GM12878 (cell line): ENCODE measurements at regions not wholly inside any gene's neighbourhood (a gene's known extent, or its start where the extent isn't known, plus 50 kb on each side); places are given as distances from the start of the nearest gene placed in this dataset.

ENCODE experiments used
- ATAC-seq: fragments of 200-7000 bp; cut with Tn5 transposase; 3 replicates; pipeline ENCODE4 v1.9.1; 2020; ENCODE audit warnings: mild to moderate bottlenecking, moderate library complexity
- BruUV-seq: library from RNA; stranded (reverse); fragments of 400-500 nt; replicated peaks from 2 replicates; lab custom pipeline; 2021; lab: Mats Ljungman, UMichigan
- CTCF ChIA-PET: fragments of 300-600 bp; sonication (Branson Sonifier 250); formaldehyde crosslinking; extraction: SDS; loops from one replicate; lab custom pipeline; 2021; ENCODE audit warnings: inconsistent platforms; lab: Yijun Ruan, JAX
- POLR2A ChIA-PET: fragments of 350-600 bp; formaldehyde crosslinking; extraction: SDS; loops from one replicate; lab custom pipeline; 2021; ENCODE audit warnings: inconsistent platforms; lab: Charles Lee
- RAD21 ChIA-PET: fragments of 300-600 bp; sonication (Branson Sonifier 250); formaldehyde crosslinking; loops from one replicate; lab custom pipeline; 2023; ENCODE audit warnings: antibody characterized with exemption; ENCODE audit not compliant: unreplicated experiment; lab: Charles Lee
- SMC1A ChIA-PET: fragments of 300-600 bp; sonication (Branson Sonifier 250); formaldehyde crosslinking; loops from one replicate; lab custom pipeline; 2023; ENCODE audit not compliant: unreplicated experiment, uncharacterized antibody; lab: Charles Lee
- DNase-seq: peaks from one replicate; pipeline ENCODE4 v3.0.0-alpha.2; 2011; ENCODE audit warnings: low read depth, low spot score
- FAIRE-seq: peaks from 3 replicates; lab custom pipeline; 2011; peaks lifted over from hg19 to GRCh38; lab: Jason Lieb, UNC
- H2AFZ ChIP-seq: 2 replicates; pipeline ENCODE4 v1.6.0; 2011; ENCODE audit warnings: low read depth, low read length, control low read depth; ENCODE audit not compliant: control insufficient read depth
- H3K27ac ChIP-seq: 2 replicates; pipeline ENCODE4 v1.5.1; 2011; ENCODE audit warnings: control low read depth; ENCODE audit not compliant: control insufficient read depth, insufficient read depth
- H3K27me3 ChIP-seq, 2 experiments: replicated peaks in 1 of 2; 2 replicates each; pipeline versions ENCODE4 v1.6.0 to v1.6.1; 2011; ENCODE audit warnings: low read length in 1 of 2; ENCODE audit not compliant: control insufficient read depth in 2 of 2, insufficient read depth in 2 of 2
- H3K36me3 ChIP-seq, 2 experiments: 2 replicates each; pipeline ENCODE4 v1.5.1; 2011; ENCODE audit warnings: low read length in 1 of 2; ENCODE audit not compliant: control insufficient read depth in 2 of 2, insufficient read depth in 2 of 2
- H3K4me1 ChIP-seq: 2 replicates; pipeline ENCODE4 v1.6.1; 2011; ENCODE audit warnings: mild to moderate bottlenecking, low read length, moderate library complexity, mixed read lengths; ENCODE audit not compliant: control insufficient read depth, insufficient read depth
- H3K4me2 ChIP-seq: 2 replicates; pipeline ENCODE4 v1.6.0; 2011; ENCODE audit warnings: control low read depth; ENCODE audit not compliant: control insufficient read depth, insufficient read depth
- H3K4me3 ChIP-seq: fragments of 200-600 bp; sonication (generic); 2 replicates; pipeline ENCODE4 v1.5.1; 2016
- H3K79me2 ChIP-seq: 2 replicates; pipeline ENCODE4 v1.6.0; 2011; ENCODE audit warnings: low read length; ENCODE audit not compliant: control insufficient read depth, insufficient read depth
- H3K9ac ChIP-seq: 2 replicates; pipeline ENCODE4 v1.8.0; 2011; ENCODE audit warnings: low read length, control low read depth, mixed read lengths; ENCODE audit not compliant: control insufficient read depth, insufficient read depth
- H3K9me3 ChIP-seq: replicated peaks from 3 replicates; pipeline ENCODE4 v1.5.1; 2011; ENCODE audit warnings: mild to moderate bottlenecking, low read length; ENCODE audit not compliant: control insufficient read depth, insufficient read depth
- H4K20me1 ChIP-seq: 2 replicates; pipeline ENCODE4 v1.6.0; 2011; ENCODE audit not compliant: control insufficient read depth, insufficient read depth
- MEF2B ChIP-seq: fragments of 450-650 bp; IDR thresholded peaks from 2 replicates; pipeline ENCODE4 v1.6.1; 2018; ENCODE audit warnings: mild to moderate bottlenecking, moderate library complexity; ENCODE audit not compliant: partially characterized antibody, poor library complexity, severe bottlenecking
- NR2C1 ChIP-seq: fragments of 450-650 bp; IDR thresholded peaks from 2 replicates; pipeline ENCODE4 v1.6.1; 2017; ENCODE audit warnings: antibody characterized with exemption, mild to moderate bottlenecking, moderate library complexity
- POLR2A ChIP-seq: IDR thresholded peaks from 2 replicates; pipeline ENCODE4 v1.6.1; 2011; ENCODE audit warnings: low read depth, mild to moderate bottlenecking, low read length
- SMC3 ChIP-seq: IDR thresholded peaks from 2 replicates; pipeline ENCODE4 v1.6.1; 2011; ENCODE audit warnings: low read length, improper control_type of control experiment, borderline replicate concordance
- WGBS: methylation state at CpG from one replicate; pipeline ENCODE4 v1.1.6; 2016; ENCODE audit warnings: low lambda C conversion rate; ENCODE audit not compliant: insufficient replicate concordance, insufficient coverage; ENCODE audit errors: missing lambda C conversion rate; 5-methylcytosine and 5-hydroxymethylcytosine counted together
- in situ Hi-C: fragments of 300-500 bp; cut with MboI; formaldehyde crosslinking; loops from 9 replicates; pipeline ENCODE4 v1.14.3; 2018; ENCODE audit warnings: mixed read lengths
- intact Hi-C: fragments of 100-400 bp; cut with micrococcal nuclease; formaldehyde crosslinking; loops from one replicate; pipeline ENCODE4 v1.14.2; 2022; ENCODE audit not compliant: unreplicated experiment
- TF ChIP-seq, protein P1 (sequence below): fragments of 450-650 bp; IDR thresholded peaks from 2 replicates; pipeline ENCODE4 v1.6.1; 2017; ENCODE audit warnings: mild to moderate bottlenecking, moderate library complexity
- TF ChIP-seq, protein P2 (sequence below): IDR thresholded peaks from 2 replicates; pipeline ENCODE4 v1.6.1; 2012; ENCODE audit warnings: low read depth, low read length, improper control_type of control experiment
- TF ChIP-seq, protein P3 (sequence below): IDR thresholded peaks from 2 replicates; pipeline ENCODE4 v1.6.1; 2011; ENCODE audit warnings: borderline replicate concordance, low read depth, mild to moderate bottlenecking, moderate library complexity, mixed read lengths, low read length; ENCODE audit not compliant: insufficient read depth; ENCODE audit errors: extremely low read length
- TF ChIP-seq, protein P4 (sequence below): fragments of 450-650 bp; formaldehyde crosslinking; IDR thresholded peaks from 2 replicates; pipeline ENCODE4 v1.5.0; 2022; ENCODE audit warnings: mild to moderate bottlenecking, missing genetic modification characterization

DNA sequence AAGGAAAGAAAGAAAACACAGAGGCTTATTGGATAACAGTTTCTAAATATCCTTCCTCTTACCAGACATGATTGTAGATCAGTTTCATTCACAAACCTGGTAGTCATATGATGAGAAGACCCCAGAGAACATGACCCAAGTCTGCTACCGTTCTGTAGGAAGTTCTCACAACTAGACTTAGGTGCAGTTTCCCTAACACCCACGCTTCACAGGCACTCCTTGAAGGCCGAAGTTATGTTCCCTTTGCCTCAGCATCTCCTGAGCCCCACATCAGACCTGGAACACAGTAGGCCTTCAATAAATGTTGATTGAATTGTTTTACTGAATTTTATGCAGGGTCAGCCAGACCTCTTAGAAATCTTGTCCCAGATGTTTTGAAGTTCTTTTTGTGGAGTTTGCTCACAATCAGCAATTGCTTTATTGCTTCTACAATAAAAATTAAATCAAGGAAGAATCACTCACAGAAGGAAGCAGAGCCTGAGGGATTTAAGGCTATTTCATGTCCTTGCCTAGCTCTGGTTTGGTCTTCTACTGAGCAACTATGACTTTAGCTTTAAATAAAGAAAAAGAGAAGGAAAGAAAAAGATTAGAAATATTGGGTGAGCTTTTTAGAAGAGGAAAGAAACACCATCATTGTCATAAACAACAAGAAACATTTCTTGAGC lies 138.6 kb upstream of the MDM1 start (continued):
- TF ChIP-seq MEF2B, result no peak
- TF ChIP-seq, protein P1, sequence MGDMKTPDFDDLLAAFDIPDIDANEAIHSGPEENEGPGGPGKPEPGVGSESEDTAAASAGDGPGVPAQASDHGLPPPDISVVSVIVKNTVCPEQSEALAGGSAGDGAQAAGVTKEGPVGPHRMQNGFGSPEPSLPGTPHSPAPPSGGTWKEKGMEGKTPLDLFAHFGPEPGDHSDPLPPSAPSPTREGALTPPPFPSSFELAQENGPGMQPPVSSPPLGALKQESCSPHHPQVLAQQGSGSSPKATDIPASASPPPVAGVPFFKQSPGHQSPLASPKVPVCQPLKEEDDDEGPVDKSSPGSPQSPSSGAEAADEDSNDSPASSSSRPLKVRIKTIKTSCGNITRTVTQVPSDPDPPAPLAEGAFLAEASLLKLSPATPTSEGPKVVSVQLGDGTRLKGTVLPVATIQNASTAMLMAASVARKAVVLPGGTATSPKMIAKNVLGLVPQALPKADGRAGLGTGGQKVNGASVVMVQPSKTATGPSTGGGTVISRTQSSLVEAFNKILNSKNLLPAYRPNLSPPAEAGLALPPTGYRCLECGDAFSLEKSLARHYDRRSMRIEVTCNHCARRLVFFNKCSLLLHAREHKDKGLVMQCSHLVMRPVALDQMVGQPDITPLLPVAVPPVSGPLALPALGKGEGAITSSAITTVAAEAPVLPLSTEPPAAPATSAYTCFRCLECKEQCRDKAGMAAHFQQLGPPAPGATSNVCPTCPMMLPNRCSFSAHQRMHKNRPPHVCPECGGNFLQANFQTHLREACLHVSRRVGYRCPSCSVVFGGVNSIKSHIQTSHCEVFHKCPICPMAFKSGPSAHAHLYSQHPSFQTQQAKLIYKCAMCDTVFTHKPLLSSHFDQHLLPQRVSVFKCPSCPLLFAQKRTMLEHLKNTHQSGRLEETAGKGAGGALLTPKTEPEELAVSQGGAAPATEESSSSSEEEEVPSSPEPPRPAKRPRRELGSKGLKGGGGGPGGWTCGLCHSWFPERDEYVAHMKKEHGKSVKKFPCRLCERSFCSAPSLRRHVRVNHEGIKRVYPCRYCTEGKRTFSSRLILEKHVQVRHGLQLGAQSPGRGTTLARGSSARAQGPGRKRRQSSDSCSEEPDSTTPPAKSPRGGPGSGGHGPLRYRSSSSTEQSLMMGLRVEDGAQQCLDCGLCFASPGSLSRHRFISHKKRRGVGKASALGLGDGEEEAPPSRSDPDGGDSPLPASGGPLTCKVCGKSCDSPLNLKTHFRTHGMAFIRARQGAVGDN, result no peak
- TF ChIP-seq, protein P2, sequence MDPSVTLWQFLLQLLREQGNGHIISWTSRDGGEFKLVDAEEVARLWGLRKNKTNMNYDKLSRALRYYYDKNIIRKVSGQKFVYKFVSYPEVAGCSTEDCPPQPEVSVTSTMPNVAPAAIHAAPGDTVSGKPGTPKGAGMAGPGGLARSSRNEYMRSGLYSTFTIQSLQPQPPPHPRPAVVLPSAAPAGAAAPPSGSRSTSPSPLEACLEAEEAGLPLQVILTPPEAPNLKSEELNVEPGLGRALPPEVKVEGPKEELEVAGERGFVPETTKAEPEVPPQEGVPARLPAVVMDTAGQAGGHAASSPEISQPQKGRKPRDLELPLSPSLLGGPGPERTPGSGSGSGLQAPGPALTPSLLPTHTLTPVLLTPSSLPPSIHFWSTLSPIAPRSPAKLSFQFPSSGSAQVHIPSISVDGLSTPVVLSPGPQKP, result no peak

DNA sequence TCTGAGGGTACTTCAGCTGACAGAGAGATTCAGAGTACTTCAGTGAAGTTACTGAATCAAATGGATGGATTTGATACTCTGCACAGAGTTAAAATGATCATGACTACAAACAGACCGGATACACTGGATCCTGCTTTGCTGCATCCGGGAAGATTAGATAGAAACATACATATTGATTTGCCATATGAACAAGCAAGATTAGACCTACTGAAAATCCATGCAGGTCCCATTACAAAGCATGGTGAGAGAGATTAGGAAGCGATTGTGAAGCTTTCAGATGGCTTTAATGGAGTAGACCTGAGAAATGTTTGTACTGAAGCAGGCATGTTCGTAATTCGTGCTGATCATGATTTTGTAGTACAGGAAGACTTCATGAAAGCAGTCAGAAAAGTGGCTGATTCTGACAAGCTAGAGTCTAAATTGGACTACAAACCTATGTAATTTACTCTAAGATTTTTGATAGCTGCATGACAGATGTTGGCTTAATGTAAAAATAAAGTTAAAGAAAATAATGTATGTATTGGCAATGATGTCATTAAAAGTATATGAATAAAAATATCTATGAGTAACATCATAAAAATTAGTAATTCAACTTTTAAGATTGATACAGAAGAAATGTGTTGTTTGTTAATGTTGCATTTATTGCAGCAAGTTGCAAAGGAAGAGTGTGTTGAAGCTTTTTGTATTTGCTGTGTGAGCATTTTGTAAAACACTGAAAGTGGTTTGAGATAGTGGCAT lies 136.1 kb upstream of the RAP1B start:
- Histone ChIP-seq H3K4me2 (no peak overlapping the region), H3K27ac (no peak overlapping the region), H3K9me3 (no peaks in the 10 kb centered on the region; the same call in 2 of the 3 replicates), H3K9ac (no peak overlapping the region), H3K27me3 (no peaks in the 10 kb centered on the region), H2AFZ (no peak overlapping the region), H3K4me3 (no peak overlapping the region), H3K79me2 (no peaks in the 10 kb centered on the region), H3K4me1 (no peaks in the 10 kb centered on the region), H4K20me1 (no peaks in the 10 kb centered on the region), H3K36me3 (no peaks in the 10 kb centered on the region)
- ChIA-PET CTCF (no interaction called here), RAD21 (interaction anchor here (0.9 to 1.5 kb wide), 4 partner anchors 8 to 118 kb away, joined by 3 to 4 read pairs (median 3); no protein-coding TSS in a partner anchor), SMC1A (interaction anchor here (1.0 to 4.2 kb wide), 12 partner anchors 8 to 203 kb away, joined by 3 to 19 read pairs (median 3); no protein-coding TSS in a partner anchor), POLR2A (interaction anchor here (0.7 to 1.2 kb wide), 5 partner anchors 11 to 113 kb away, joined by 3 to 4 read pairs (median 3); no protein-coding TSS in a partner anchor)
- in situ Hi-C loops, result no loop called here
- FAIRE-seq (no peak), ATAC-seq (no peak), DNase-seq (no peak)
- 96% methylated on average over 5 of the region's 5 CpGs for WGBS
- no TSS peak for BruUV-seq
- intact Hi-C loops, result no loop called here
- TF ChIP-seq, protein P3, sequence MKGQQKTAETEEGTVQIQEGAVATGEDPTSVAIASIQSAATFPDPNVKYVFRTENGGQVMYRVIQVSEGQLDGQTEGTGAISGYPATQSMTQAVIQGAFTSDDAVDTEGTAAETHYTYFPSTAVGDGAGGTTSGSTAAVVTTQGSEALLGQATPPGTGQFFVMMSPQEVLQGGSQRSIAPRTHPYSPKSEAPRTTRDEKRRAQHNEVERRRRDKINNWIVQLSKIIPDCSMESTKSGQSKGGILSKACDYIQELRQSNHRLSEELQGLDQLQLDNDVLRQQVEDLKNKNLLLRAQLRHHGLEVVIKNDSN, result no peak
- no peak for TF ChIP-seq NR2C1
- TF ChIP-seq POLR2A, result no peak
- TF ChIP-seq SMC3, result no peak
- TF ChIP-seq, protein P4, sequence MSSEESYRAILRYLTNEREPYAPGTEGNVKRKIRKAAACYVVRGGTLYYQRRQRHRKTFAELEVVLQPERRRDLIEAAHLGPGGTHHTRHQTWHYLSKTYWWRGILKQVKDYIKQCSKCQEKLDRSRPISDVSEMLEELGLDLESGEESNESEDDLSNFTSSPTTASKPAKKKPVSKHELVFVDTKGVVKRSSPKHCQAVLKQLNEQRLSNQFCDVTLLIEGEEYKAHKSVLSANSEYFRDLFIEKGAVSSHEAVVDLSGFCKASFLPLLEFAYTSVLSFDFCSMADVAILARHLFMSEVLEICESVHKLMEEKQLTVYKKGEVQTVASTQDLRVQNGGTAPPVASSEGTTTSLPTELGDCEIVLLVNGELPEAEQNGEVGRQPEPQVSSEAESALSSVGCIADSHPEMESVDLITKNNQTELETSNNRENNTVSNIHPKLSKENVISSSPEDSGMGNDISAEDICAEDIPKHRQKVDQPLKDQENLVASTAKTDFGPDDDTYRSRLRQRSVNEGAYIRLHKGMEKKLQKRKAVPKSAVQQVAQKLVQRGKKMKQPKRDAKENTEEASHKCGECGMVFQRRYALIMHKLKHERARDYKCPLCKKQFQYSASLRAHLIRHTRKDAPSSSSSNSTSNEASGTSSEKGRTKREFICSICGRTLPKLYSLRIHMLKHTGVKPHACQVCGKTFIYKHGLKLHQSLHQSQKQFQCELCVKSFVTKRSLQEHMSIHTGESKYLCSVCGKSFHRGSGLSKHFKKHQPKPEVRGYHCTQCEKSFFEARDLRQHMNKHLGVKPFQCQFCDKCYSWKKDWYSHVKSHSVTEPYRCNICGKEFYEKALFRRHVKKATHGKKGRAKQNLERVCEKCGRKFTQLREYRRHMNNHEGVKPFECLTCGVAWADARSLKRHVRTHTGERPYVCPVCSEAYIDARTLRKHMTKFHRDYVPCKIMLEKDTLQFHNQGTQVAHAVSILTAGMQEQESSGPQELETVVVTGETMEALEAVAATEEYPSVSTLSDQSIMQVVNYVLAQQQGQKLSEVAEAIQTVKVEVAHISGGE, result no peak
